HG03354 (cell line): ENCODE measurements at regions not wholly inside any gene's neighbourhood (a gene's known extent, or its start where the extent isn't known, plus 50 kb on each side); places are given as distances from the start of the nearest gene placed in this dataset.
"Not testable (repeated sequence)": the region's sequence is repeated elsewhere in the genome, so short reads cannot be mapped to it uniquely, and the experiment has no call there.

Experiments used
- ATAC-seq: cut with Tn5 transposase; IDR thresholded peaks from one replicate; pipeline ENCODE4 v1.9.1; 2021; ENCODE audit warnings: mild to moderate bottlenecking; ENCODE audit not compliant: unreplicated experiment, poor library complexity, severe bottlenecking

DNA sequence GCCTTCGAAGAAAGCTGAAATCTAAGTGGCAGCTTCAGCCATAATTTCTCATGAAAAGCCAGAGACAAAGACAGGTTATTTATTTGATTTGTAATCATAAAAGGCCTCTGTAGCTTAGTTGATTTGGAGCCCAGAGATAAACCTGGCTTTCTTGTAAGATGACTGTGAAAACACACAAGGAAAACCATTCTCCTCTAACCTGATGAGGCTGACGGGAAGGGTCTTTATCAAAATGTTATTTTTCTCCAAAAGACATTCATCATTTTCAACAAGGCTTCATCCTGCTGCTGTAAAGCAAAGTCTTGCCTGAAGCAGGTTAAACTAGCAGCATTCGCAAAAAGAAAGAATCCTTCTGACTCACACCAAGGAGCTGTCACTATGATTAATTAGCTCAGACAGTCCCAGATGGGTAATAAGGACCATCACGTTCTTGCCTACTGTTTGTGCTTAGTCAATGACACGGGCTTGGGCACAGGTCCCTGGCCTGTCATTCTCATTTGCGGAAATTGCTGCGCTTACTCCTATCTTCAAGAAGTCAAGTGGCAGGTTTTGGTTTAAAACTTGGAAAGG lies 286.6 kb downstream of the C12orf75 start:
- ATAC-seq: no peak

GRCh38 chr12:105622220-105622619 lies 291.7 kb downstream of the C12orf75 start:
- no peak for ATAC-seq

DNA sequence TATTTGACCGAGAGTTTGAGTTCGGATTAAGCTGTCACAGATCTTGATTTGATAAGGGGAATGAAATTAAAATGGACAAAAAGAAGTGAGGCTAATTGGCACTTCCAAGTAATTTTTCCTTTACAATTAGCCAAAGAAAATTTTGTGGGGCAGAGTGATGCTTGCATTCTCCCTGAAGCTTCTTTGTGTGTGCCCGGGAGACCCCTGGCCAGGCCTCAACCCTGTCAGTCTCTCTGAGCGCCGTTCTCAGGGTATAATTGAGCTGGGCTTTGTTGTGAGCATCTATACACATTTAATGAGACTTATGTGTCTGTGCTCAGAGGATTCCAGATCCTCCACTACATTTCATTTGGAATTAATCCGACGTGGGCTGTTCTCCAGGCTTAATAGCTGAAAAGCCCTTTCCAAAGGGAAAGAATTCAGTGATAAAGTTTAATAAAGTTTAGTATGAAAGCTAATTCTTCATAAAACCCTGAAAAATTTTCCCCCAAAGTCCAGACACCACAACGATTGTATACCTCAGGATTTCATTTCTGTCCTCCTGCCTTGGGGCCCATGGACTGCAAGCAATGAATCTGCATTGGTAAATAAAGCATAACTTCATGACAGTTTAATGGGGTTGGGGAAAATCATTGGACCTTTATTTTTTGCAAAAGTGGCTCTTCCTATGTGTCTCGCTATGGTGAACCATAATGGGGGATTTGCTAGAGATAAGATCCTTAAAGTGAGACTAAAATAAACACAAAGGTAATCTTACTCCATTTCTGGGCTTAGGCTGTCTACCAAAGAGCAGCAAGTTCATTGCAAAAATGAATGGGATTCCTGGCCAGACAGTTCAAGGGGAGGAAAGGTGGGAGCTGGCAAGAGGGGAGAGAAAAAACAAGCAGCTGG lies 292.6 kb downstream of the C12orf75 start:
- no peak for ATAC-seq

DNA sequence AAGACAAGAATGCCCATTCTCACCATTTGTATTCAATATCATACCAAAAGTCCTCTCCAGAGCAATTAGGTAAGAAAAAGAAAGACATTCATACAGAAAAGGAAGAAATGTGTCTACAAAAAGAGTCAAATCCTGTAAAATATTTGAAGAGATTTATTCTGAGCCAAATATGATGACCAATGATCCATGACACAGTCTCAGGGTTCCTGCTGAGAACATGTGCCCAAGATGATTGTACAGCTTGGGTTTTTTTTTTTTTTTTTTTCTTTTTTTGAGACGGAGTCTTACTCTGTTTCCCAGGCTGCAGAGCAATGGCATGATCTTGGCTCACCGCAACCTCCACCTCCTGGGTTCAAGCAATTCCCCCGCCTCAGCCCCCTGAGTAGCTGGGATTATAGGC lies 296.2 kb downstream of the C12orf75 start:
- no peak for ATAC-seq

DNA sequence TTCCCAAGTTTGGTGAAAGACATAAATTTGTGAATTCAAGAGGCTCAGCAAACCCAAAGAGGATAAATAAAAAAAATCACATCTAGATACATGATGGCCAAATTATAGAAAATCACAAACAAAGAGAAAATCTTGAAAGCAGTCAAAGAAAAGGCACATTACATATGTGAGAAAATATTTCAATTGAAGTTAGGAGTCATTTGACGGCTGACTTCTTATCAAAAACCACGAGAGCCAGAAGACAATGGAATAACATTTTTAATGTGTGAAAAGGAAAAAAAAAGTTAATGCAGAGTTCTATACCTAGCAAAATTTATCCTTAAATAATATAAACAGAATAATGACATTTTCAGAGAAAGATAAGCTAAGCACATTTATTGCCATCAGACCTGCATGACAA lies 307.0 kb downstream of the C12orf75 start:
- no peak for ATAC-seq

DNA sequence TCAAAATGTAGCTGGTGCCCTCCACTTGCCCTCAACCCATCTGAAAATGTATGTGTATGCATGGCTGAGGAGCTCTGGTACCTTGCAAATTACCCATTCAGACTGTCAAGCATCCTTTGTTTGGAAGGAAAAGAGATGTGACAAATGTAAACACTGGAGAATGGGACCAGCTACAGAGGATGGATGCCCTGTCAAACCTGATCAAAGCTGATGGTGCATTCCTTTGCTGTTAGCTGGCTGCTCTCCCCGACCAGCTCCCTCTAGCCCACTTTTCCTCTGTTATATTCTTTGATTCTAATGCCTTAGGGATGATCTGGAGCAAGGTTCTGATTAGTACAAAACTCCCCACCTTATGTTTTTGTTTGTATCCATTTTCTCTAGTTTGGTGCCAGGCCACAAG lies 310.3 kb downstream of the C12orf75 start:
- no peak for ATAC-seq

DNA sequence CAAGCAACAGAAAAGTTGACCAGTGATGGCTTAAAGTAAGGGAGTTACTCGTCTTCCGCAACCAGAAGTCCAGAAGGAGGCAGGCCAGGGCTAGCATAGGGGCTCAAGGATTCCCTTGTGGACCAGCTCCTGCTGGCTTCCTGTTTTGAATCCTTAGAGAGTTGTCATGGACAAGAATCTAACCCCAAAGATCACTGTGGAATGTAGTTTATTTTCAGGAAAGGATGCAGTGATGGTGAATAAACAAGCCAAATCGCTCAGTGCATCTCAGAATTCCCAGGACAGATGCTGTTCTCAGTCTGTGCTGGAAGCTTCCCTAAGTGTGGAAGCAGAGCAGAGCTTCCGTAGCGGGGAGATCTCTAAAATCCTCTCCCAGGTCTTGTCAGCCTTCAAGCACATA lies 311.3 kb downstream of the C12orf75 start:
- no peak for ATAC-seq

DNA sequence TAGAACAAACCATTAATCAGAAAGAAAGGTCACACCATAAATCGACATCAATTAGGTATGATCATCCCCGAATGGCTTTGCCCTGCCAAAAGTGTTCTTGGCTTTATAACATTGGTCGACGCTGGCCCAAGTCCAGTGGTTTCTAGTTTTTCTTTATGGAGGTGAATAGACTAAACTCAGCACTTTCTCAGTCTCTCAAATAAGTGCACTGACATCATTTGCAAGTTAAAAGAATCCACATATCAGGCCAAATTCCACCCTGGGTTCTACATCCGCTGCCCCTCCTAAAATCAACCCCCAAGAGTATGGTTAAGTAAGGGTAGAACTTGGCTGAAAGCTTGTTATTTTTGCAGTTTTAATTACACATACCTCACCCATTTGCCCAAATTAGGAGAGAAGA lies 314.3 kb downstream of the C12orf75 start:
- ATAC-seq: no peak

DNA sequence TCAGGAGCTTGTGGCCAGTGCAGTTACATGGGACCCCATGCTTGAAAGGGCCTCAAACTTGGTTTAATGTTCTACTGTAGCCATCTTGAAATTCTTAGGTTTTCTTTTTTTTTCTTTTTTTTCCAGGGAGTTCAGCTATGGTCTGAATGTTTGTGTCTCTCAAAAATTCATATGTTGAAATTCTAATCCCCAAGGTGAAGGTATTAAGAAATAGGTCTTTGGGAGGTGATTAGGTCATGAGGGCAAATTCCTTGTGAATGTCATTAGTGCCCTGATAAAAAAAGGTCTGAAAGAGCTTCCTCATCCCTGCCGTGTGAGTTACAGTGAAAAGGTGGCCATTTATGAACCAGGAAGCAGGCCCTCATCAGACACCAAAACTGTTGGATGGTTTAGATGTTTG lies 324.1 kb downstream of the C12orf75 start:
- ATAC-seq: no peak

GRCh38 chr12:105658389-105658788 lies 327.9 kb downstream of the C12orf75 start:
- no peak for ATAC-seq

DNA sequence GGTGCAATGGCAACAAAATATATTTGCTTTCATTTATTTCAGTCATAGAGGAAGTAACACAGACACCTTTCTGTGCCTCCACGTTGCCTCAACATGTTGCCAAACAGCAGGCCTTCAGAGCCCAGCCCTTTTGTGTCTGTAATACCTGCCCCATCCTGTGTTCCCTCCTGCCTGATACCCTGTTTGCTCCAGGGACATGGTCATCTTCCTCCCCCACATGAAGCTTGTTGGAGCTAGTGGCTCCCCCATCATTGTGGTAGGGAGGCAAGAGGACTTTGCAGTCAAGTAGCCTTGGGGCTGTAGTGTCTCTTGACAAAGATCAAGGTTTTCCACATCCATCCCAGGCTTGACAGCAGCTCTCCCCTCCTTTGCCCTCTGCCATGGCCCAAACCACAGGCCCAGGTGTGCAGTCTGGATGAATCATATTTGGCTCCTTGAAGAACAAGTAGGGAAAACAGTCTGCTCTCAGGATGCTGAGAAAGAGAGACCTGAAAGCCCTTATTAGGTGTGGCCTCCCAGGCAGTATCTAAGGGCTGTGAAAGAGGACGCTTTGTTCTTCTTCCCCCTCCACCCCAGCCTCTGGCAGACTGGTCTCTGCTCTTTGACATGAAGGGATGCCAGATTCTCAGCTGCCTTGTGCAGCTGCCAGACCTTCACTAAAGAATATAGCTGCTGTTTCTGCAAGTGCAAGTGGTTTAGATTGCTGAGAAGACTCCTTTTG lies 329.0 kb downstream of the C12orf75 start:
- no peak for ATAC-seq

DNA sequence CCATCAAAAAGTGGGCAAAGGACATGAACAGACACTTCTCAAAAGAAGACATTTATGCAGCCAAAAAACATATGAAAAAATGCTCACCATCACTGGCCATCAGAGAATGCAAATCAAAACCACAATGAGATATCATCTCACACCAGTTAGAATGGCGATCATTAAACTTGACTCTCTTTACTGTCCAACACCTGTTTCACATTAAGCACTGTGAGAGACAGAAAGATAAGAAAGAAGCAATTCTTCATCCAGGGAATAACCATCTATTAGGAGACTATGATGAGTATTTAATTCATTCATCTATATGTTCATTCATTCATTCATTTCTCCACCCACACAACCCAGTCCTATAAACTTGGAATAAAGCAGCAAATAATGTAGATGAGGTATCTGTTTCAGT lies 334.3 kb downstream of the C12orf75 start:
- not testable (repeated sequence) for ATAC-seq

DNA sequence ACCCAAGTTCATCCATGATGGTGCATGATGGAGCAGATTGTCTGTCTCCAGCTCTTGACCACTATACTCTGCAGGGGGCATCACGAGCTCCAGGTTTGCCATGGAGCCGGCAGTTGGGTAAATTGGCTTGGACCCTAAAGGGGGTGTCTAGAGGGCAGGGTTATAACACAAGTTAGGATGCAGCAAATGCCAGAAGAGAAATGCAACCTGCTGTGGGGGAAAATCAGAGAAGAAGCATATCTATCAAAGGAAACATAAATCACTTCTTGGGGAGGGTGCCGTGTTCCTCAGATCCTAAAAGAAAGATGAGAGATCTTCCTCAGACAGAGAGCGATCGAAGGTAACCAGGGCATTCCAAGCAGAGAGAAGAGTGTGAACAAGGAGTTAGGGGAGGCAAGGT lies 334.9 kb downstream of the C12orf75 start:
- ATAC-seq: no peak

- no peak for ATAC-seq
These were observed 337.7 kb downstream of the C12orf75 start for GRCh38 chr12:105667973-105668743.

DNA sequence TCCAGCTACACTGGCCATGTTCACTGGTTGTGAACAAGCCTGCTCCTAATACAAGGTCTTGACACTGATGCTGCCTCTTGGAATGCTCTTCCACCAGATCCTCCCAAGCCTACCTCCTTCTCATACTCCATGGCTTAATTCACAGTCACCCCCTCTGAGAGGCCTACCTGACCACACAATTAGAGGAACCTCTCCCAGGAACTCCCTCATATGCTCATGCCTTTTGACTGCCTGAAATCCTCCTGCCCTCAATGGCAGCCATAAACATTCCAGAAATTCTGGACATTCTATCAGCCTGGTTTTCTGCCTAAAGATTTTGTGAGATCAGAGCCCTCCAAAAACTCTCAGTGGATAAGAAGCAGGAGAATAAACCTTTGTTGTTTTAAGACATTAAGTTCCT lies 340.2 kb downstream of the C12orf75 start:
- no peak for ATAC-seq

- ATAC-seq: no peak
These were observed 341.2 kb downstream of the C12orf75 start for GRCh38 chr12:105671720-105672119.

DNA sequence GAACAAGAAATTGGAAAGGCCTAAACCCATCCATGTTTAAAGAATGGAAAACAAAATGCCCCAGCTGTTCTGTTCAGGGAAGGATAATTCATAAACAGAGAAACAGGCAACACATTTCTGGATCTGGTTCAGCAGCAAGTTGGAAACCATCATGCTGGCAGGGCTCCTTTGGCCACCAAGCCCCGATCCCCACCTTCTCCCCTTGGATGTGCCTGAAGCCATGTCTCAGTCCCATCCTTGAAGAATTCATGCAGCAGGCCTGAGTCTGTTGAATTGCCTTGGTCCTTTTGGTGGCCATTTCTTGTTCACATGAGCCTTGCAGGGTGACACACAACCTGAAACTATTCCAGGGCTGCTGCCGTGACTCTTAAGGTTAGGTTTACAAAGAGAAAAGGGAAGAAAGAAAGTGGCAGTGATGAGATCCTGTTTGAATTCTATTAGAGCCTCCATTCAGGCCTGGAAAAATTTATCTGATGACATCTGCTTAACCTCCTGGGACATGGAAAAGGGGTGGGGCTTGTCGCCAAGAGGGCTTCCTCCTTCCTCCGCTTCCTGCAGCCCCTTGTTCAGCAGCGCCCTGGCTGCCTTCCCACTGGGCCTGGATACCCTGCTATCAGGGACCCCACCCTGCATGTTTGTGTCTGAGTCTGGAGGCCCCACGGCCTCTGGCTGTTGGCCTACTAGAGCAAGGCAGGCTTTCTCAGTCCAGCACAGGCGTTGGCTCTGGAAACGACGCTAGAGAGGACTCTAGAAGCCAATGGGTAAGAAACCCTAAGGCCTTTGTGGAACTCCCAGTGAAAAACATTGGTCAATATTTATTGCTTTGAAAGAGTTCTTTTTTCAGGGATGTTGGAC lies 341.9 kb downstream of the C12orf75 start:
- ATAC-seq: no peak

DNA sequence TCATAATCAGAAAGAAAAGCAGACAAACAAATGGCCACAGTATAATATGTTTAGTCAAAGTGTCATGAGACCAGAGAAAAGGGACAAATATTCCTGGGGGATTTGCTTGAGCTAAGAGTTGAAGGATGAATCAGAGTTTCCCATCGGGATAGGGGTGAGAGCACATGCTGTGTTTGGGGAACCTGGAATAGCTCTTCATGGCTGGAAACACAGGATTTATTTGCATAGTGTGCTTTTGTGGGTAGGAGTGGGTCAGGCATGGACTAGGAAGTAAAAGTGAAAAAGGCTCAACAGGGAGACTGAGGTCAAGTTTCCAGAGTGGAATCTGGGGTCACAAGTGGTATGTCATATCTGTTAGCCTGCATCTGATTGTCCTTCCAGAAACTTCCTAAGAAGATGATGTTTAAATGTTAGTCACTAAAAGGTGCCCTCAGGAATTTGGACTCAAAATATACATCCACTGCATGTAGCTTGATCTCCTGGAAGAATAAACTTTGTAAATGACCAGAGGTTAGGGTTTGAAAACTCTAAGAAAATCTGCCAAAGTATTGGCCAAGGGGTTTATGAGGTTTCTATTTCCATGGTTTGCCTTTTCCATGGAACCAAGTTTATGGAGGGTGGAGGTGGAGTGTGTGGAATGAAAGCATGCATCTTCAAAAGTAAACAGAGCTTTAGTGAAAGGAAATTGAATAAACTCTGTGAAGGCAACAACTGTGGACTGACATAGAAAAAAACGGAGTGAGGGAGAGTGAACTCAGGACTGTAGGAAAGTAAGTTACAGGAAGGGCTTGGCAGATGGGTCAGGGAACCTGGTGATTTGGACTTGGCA lies 344.6 kb downstream of the C12orf75 start:
- ATAC-seq: no peak
